HG02884 (cell line): ENCODE measurements at regions not wholly inside any gene's neighbourhood (a gene's known extent, or its start where the extent isn't known, plus 50 kb on each side); places are given as distances from the start of the nearest gene placed in this dataset.

Experiments
- ATAC-seq: cut with Tn5 transposase; IDR thresholded peaks from one replicate; pipeline ENCODE4 v1.9.1; 2021; ENCODE audit warnings: mild to moderate bottlenecking, moderate library complexity; ENCODE audit not compliant: unreplicated experiment

- ATAC-seq, result no peak
Observed at GRCh38 chr21:27816301-27816700, 849.4 kb upstream of the ADAMTS5 start.

DNA sequence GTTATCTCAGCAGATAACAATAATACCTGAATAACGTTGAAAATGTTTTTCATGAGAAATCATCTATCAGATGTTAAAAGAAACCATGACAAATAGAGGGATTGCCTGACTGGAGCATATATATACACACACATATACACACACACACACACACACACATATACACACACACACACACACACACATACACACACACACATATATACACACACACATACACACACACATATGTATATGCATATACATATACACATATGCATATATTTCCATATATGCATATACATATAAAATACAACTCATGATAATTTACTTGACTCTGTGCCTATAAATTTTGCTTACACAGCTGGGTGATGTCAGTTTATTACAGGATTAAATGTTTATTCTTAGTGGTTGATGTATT lies 847.3 kb upstream of the ADAMTS5 start:
- ATAC-seq, result no peak

- no peak for ATAC-seq
Observed at GRCh38 chr21:27813750-27814149, 846.9 kb upstream of the ADAMTS5 start.

- no peak for ATAC-seq
Observed at GRCh38 chr21:27813344-27813743, 846.5 kb upstream of the ADAMTS5 start.

DNA sequence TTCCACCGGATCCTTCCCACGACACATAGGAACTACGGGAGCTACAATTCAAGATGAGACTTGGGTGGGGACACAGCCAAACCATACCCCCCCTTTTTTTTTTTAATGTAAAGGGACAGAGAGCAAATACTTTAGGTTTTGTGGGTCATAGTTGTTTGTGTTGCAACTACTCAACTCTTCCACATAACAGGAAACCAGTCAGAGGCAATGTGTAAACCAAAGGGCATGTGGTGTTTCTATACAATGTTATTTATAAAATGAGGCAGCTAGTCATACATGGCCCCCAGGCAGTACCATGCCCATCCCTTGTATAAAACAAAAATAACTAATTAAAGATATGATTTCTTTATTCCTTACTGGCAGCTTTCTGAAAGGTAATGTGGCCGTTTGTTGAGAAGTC lies 845.4 kb upstream of the ADAMTS5 start:
- no peak for ATAC-seq

GRCh38 chr21:27808923-27809322 lies 842.0 kb upstream of the ADAMTS5 start:
- ATAC-seq, result no peak

DNA sequence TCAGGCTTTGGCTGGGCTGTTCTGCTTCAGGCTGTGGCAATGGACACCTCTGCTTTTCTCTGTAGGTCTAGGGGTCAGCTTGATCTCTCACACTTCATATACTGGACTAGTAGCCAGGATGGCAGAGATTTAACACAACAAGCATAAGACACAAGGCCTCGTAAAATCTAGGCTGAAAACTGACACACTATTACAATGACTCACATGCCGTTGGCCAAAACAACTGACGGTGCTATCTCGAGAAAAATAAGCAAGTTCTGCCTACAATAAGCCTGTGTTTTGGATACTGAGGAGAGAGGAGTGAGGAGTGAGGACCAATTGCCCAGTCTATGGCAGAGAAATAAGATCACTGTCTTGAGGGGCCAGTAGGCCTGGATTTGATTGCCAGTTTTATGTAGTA lies 840.7 kb upstream of the ADAMTS5 start:
- ATAC-seq, result no peak

GRCh38 chr21:27806281-27806680 lies 839.4 kb upstream of the ADAMTS5 start:
- no peak for ATAC-seq

GRCh38 chr21:27805696-27806095 lies 838.8 kb upstream of the ADAMTS5 start:
- ATAC-seq, result no peak

DNA sequence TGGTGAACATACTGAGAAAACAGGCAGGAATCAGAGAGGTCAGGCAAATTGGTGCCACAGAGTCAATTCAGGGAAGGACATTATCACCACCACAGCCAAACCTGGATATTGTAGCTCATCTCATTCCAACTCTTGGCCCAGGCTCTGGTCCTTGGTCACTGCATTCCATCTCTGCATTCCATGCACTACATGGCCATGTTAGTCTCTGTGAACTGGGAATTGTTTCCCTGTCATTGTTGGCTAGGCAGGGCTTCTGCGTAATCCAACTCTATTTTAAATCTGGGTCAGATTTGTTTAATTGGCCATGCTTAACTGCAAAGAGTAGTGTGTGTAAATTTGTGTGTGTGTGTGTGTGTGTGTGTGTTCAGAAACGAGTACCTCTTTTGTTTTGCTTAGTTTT lies 837.6 kb upstream of the ADAMTS5 start:
- ATAC-seq, result no peak

DNA sequence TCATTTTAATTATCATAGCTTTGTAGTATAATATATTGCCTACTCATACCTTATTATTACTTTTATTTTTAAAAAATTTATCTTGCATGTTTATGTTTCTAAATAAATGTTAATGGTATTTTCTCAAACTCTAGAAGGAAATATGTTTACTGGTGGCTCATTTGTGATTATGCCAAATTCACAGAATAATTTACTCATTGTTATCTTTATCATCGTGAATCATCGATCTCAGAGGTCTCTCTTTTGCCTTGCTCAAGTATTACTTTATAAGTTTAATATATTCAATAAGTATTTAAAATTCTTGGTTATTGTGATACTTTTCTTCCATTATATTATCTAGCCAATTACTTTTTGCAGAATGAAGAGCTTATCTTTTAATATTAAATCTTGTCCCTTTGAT lies 836.7 kb upstream of the ADAMTS5 start:
- ATAC-seq, result no peak

- ATAC-seq, result no peak
Observed at GRCh38 chr21:27802816-27803475, 836.1 kb upstream of the ADAMTS5 start.

DNA sequence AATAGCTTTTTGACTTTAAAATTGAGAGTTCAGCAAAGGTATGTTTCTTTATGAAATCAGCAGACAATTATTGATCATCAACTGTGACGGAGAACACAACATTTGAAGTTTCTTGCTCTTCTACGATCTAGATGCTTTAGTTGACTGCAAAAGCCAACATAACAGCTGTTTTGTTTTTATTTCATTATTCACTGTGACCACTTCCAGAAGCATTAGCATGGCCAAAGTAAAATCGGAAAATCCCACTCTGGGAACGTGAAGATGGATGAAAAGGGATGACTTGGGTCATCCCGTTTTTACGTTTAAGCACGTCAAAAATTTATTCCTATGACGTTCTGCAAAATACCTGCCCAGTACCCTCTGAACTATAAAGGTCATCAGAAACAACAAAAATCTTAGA lies 833.0 kb upstream of the ADAMTS5 start:
- no peak for ATAC-seq

- no peak for ATAC-seq
Observed at GRCh38 chr21:27796106-27796505, 829.2 kb upstream of the ADAMTS5 start.

DNA sequence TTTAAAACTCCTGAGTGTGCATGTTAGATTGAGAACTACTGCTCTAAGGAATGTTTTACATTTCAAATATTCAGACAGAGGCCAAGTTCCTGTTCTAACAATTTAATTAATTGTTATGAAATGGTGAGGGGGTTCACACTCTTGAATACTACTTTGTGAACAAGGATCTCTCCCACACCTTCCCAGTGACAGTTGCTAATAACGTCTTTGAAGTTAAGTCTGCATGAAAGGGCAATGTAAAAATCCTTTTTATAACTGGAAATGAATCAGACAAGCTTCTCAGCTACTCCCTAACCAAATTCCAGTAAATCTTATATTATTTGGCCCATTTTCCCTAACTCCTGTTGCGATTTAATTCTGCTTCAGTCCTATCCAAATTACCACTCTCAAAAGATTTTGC lies 828.5 kb upstream of the ADAMTS5 start:
- no peak for ATAC-seq

- no peak for ATAC-seq
Observed at GRCh38 chr21:27793901-27794300, 827.0 kb upstream of the ADAMTS5 start.

GRCh38 chr21:27787046-27787445 lies 820.2 kb upstream of the ADAMTS5 start:
- no peak for ATAC-seq

- ATAC-seq, result no peak
Observed at GRCh38 chr21:27779606-27780005, 812.7 kb upstream of the ADAMTS5 start.

DNA sequence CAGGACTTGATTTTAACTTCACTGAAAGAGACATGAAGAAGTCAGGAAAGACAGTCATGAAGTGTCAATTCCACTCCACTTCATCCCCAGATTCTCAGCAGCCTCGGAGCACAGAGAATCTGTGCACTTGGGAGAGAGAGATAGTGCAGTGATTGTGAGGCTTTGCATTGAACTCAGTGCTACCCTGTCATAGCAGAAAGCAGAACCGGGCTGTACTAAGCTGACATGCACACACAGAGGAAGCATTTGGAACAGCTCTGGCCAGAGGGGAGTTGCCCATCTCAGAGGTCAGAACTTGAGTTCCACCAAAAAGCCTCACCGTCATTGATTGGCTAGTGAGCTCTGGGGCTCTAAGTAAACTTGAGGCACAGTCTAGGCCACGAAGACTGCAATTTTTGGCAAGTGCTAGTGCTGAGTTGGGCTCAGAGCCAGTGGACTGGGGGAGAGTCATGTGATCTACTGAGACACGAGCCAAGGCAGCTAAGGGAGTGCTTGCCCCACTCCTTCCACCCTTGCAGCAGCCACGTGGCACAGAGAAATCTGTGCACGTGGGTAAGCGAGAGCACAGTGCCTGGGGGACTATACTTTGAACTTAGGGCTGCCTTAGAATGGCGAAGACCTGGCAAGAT lies 810.2 kb upstream of the ADAMTS5 start:
- ATAC-seq, result no peak

DNA sequence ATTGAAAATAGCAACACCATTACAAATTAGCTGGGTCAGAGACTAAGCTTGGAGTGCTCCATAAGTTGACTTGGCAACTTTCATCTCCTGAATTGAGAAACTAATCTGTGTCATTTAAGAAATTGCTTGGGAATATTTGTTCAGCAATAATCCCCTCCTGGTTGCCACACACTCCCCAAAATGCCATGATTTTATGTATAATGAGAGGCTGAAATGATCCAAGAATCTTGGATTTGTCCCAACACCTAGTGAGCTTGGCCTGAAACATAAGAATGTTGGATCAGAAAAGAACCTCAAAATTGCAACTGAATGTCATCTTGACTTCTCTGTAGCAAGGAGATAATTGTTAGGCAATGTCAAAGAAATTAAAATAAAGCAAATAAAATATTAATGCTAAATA lies 805.9 kb upstream of the ADAMTS5 start:
- ATAC-seq, result no peak

- ATAC-seq, result no peak
Observed at GRCh38 chr21:27771938-27772483, 805.1 kb upstream of the ADAMTS5 start.

GRCh38 chr21:27769763-27770162 lies 802.9 kb upstream of the ADAMTS5 start:
- ATAC-seq, result no peak
